Mammary epithelial cell (primary cell): ENCODE measurements at regions not wholly inside any gene's neighbourhood (a gene's known extent, or its start where the extent isn't known, plus 50 kb on each side); places are given as distances from the start of the nearest gene placed in this dataset.

Experiments
- EZH2 ChIP-seq: IDR thresholded peaks from 2 replicates; pipeline ENCODE4 v1.6.1; 2012; ENCODE audit warnings: low read length, inconsistent platforms, borderline replicate concordance
- TF ChIP-seq, protein P1 (sequence below), 2 donors: IDR thresholded peaks in 1 of 2; conservative IDR thresholded peaks in 1 of 2; 2 replicates each; pipeline ENCODE4 v1.5.1; 2011 to 2012; ENCODE audit warnings: inconsistent platforms in 2 of 2, low read length in 2 of 2, mild to moderate bottlenecking in 2 of 2, control low read depth in 1 of 2, low read depth in 1 of 2; ENCODE audit not compliant: insufficient read depth in 1 of 2; ENCODE audit errors: extremely low read depth in 1 of 2

DNA sequence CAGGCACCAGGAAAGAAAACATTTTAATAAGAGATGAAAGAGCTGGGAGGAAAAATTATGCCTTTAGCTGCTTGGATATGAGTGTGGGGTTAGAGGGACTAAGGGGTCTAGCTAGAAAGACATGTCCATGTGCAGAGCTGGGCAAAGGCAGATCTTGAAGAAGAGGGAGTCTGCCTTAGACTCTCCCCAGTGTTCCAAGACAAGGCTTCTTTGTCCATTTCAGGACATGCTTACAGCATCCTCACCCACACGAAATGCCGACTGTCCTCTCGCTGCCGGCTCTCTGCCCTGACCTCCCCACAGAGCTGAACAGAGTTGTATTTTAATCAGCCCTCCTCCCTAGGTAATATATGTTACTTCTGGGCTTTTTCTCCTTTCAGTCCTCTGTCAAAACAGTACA, 100.7 kb upstream of the ATP1B1 start:
- TF ChIP-seq, protein P1, sequence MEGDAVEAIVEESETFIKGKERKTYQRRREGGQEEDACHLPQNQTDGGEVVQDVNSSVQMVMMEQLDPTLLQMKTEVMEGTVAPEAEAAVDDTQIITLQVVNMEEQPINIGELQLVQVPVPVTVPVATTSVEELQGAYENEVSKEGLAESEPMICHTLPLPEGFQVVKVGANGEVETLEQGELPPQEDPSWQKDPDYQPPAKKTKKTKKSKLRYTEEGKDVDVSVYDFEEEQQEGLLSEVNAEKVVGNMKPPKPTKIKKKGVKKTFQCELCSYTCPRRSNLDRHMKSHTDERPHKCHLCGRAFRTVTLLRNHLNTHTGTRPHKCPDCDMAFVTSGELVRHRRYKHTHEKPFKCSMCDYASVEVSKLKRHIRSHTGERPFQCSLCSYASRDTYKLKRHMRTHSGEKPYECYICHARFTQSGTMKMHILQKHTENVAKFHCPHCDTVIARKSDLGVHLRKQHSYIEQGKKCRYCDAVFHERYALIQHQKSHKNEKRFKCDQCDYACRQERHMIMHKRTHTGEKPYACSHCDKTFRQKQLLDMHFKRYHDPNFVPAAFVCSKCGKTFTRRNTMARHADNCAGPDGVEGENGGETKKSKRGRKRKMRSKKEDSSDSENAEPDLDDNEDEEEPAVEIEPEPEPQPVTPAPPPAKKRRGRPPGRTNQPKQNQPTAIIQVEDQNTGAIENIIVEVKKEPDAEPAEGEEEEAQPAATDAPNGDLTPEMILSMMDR (conservative IDR thresholded peaks at IDR 0.05 in 1 of 2, IDR thresholded peaks at IDR 0.05 in 1 of 2; ENCODE audit: extremely low read depth in 1 of 2, insufficient read depth in 1 of 2, low read depth in 1 of 2, low read length in 2 of 2), result no peak
- no peak for TF ChIP-seq EZH2
